ENCODE measurements at regions not wholly inside any gene's neighbourhood (a gene's known extent, or its start where the extent isn't known, plus 50 kb on each side); places are given as distances from the start of the nearest gene placed in this dataset.

DNA sequence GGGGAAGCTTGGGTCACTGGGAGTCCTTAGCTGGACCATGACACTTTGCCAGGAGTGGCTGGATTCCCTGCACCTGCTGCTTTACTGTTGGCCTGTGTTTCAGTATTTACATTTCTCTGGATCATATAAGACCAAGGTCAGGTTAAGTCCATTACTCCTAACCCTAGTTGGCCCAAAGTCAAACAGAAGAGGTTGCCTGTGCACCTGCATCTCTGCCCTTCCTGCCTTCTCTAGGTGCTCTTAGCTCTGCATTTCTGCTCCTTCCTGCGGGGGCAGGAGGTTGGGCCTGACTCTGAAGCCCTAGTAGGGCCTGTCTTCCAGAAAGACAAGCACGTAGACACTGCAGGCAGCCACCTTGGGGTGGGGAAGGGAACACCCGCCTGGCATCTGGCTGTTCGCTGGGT lies 124.3 kb downstream of the RPLP1 start:
- no peak for DNase-seq (ENCODE audit: low spot score)

DNA sequence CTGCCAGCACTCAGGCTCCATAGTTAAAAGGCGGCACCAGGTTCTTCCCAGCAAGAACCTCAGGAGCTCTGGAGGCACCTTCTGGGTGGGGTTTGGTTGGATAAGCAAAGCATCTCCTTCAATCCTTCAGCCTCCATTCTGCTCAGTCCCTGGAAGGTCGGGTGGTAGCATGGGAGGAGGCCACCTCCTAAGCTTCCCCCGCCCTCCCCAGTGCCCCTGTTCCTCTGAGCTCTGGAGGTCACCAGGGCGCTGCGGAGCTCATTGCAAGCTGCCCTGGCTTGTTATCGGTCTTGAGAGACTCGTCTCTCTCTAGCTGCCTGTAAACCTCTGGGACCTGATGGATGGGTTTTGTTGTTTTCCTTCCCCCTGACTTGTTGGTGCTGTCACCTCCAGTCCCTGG lies 124.8 kb downstream of the RPLP1 start:
- DNase-seq (ENCODE audit: low spot score) = no peak

DNA sequence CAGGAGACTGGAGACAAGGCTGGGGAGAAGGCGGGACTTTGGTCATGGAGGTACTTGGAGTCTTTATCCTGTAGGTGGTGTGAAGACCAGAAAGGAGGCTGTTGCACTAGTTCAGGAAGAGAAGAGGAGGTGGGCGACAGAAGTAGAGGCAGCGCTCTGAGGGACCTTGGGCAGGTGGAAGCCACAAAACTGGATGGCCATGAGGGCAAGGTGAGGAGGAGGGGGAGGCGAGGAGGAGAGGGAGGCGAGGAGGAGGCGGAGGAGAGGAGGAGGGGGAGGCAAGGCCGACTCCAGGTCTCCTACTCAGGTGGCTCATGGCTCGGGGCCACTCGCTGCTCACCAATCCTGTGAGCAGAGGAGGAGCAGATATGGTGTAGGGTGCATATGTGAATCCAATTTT lies 125.6 kb downstream of the RPLP1 start:
- no peak for DNase-seq (ENCODE audit: low spot score)

DNA sequence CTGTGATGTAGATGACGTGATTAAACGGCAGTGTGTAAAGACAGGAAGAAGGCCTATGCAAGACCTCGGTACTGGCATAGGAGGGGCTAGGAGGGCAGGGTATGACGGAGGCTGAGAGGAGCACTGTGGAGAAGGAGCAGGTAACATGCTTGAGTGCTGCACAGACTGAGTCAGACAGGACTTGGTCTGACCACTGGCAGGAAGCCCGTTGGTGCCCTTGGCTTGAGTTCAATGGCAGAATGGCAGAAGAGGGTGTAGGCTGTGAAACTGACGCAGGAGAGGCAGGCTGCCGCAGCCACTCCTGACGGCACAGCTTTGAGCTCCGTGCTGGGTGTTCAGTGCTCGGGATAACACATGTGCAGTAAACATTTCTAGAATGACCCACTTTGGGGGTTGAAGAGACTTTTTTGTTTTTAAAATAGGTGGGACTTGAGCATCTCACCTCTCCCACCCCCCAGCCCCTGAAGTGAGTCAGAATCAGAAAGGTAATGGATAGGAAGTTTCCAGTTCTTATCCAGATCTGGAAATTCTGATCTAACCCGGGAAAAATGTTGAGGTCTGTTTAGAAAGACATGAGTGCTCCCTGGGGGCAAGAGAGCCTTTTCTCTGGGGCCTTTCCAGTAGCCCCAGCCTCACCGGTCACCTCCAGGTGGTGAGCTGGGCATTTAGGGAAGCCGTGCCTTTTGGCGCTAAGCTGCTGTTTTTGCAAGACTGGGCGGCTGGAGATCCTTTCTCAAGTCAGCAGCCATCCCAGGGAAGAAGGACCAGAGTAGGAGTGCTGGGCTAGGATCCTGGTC lies 126.4 kb downstream of the RPLP1 start:
- DNase-seq (ENCODE audit: low spot score) = peak; percentile 82

DNA sequence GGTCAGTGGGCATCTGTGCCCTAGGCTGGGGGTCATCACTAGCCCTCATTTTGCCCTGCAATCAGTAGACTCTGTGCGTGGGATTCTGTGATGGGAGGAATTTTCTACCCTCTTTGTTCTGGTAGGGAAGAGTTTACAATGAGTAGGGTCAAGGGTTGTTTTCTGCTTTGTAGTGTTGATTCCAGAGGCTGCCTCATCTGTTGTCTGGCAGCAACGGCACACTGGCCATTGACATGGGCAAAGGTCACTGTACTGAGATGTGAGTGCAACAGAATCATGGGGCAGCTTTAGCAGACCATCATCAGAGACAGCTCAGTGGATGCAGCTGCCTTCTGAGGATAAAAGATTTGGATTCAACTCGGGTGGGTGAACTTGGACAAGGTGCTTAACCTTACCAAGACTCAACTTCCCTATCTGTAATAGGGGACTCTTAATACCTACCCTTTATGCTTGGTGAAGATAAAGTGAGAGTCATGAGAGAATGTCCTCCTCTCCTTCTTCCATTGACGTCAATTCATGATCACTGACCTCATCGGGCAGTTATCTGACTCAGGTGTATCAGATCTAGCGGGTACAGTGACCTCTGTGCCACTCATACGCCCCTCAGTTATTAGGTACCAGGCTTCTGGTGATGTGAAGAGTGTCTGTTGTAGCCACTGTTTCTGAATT lies 127.5 kb downstream of the RPLP1 start:
- DNase-seq (ENCODE audit: low spot score) = no peak

DNA sequence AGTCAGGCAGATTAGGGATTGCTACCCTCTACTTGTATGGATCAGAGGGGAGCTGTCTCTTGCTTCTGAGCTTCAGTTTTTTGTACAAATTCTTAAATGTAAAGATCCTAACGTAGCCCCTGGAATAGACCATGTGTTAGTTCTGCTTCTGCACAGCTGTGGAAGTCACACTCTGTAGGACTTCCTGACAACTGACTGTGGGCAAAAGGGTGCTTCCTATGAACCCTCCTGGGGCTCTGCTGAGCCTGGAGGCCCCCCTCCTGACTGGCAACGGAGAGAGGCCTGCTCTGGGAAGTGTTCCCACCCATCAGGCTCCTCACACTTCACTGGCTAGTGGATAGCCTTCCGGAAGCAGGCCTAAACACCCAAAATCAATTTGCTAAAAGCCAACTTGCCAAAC lies 131.0 kb downstream of the RPLP1 start:
- DNase-seq (ENCODE audit: low spot score) = no peak

DNA sequence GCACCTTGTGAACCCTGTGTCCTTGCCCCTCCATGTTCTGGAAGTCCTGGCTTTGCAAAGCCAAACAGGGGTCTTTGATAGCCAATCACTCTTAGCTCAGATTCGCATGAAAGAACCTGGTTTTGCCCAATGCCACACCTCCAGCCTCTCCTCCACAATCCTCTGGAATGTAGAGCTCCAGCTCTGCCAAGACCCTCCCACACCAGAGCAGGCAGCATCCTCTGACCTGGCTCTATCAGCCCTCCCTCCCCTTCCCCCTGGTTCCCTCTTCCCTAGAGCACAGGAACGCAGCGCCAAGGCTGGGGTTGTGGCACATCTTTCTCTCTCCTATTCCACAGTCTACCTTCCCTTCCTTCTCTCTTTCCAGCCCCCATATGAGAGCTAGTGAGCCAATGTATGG lies 133.3 kb downstream of the RPLP1 start:
- DNase-seq (ENCODE audit: low spot score) = no peak

DNA sequence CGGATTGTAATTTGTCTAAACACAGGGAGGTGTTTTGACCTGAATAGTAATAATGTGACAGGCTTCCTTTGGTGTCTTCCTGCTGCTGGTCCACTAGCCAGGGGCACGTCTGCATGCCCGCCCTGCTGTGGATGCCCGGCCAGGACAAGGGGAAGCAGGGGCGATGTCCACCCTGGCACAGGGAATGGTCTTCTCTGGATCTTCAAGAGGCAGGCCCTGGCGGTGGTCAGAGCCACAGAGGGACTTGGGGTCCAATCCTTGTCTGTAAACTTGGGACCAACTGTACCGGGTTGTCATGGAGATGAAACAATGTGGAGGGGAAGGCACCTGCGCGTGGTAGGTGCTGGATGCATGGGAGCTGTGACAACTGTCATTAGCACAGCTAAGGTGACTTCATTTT lies 134.1 kb downstream of the RPLP1 start:
- DNase-seq (ENCODE audit: low spot score) = no peak

DNA sequence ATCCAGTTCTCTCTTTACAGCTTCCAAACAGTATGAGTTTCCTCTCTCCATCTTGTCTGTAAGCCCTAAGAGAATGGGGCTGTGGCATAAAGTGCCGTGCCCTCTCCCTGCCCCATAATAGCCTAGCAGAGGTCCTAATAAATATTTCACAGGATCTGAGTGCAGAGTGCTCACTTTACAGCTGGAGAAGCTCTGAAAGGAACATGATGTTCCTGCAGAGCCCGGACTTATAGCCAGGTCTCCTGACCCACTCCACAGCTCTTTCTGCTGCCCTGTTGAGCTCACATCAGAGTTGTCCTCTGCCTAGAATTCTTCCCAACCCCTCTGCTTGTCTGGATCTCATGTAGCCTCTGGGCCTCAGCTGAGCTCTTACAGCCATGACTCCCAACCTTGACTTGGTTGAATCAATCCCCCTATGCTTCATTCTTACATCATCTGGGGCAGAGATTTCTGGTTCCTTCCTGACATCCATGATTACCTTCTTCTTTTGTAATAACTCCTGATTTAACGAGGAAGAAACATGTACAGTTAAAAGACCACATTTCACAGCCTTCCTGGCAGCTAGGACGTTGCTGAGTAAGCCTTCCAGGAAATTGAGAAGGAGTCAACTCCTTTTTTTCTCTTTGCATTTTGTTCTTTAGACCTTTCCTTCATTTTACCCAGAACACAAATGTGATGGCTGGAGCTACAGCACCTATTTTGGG lies 135.3 kb downstream of the RPLP1 start:
- DNase-seq (ENCODE audit: low spot score) = no peak

DNA sequence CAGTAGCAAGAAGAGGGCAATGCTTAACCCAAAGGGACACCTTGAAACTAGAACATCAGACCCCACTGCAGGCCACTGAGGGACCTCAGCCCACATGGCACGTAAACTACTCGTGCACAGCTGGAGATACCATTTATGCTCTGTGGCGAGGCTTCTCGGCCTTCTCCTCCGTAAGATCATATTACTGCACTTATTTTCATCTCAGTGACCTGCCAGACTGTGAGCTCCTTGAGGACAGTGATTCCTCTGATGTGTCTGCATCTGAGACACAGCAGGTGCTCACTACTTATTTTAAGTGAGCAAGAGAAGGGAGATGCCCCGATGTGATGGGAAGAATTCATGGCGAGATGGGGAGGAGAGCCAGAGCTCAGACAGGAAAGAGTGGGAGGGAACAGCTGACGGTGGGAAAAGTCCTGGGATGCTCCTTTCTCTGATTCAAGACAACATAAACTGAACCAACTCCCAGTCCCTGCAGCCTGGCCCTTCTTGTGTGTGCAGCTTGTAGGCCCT lies 137.6 kb downstream of the RPLP1 start:
- no peak for DNase-seq (ENCODE audit: low spot score)

DNA sequence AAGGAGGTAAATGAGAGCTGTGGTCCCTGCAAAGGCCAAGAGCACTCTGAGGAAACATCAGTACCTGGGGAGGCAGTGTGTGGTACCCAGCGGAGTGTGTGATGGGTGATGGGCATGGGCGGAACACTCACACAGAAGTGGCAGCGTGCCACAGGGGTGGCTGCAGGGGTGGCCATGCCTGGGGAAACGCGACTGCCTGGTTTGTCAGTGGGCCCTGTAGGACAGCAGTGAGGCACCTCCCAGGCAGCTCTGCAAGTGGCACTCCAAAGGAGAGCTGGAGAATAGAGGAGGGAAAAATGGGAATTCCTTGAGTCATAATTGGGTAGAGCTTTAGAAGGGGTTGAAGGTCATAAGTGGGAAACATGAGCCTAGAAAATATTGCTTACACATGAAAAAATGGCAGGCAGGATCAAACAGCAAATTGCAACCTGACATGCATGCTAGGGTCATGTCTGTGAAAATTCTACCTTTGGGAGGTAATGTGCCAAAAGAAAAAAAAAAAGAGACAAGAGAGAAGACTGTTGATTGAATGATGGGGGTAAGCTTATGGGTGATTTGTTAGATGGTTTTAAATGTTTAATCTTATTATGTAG lies 138.4 kb downstream of the RPLP1 start:
- DNase-seq (ENCODE audit: low spot score) = no peak

DNA sequence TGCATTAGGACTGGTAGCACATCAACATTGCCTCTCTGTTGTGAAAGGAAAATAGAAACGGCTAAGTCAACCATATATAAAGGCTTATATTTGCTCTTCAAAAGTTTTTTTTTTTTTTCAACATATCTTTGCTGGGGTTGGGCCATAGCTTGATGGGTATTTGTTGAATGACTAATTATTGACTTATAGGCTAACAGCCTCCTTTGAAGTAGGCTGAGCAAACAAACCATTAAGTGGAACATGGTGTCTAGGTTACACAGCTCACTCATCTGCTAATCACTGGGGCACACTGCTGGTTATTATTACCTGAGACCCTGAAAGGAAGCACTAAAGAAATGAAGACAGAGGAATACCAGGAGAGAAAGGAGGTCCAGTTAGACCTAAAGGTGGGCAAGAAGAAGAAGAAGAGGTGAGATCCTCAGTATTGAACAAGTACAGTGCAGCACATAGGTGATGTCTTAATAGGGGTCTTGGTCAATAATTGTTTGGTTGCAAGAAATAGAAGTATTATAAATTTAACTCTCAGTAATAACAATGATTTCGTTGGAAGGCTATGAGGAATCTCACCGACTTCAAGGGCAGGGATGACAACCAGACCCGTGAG lies 139.4 kb downstream of the RPLP1 start:
- no peak for DNase-seq (ENCODE audit: low spot score)

DNA sequence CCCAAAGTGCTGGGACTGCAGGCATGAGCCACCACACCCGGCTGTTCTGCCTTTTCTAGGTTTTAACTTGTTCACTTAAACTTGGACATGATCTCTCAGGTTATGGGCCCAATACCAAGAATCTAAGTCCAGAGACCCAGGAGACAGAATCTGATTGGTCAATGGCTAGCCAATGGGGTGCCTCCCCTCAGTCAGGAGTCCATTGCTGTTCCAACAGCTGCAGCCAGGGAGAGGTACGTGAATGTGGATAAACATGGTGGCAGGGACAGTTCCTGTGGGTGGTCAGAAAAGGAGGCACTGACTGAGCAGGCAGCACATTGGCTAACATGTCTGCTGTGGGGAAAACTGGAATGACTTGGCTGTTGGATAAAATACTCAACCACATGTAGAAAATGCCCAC lies 140.3 kb downstream of the RPLP1 start:
- DNase-seq (ENCODE audit: low spot score) = no peak

DNA sequence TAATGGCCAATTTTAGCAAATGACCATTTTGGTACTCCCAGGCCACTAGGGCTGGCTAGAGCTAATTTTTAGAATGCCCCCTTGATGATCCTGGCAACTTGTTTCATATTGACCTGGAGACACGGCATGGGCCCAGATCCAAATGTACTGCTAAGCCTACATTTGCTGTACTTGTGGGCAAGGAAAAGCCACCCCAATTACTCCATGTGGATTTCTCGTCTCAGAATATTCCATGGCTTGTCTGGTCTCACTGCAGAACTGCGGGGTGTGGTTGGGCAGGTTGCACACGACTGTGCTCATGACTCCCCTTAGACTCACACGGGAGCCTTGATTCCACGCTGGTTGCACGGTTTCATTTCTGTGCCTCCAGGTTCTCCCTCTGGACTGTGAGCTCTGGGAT lies 140.9 kb downstream of the RPLP1 start:
- DNase-seq (ENCODE audit: low spot score) = no peak

DNA sequence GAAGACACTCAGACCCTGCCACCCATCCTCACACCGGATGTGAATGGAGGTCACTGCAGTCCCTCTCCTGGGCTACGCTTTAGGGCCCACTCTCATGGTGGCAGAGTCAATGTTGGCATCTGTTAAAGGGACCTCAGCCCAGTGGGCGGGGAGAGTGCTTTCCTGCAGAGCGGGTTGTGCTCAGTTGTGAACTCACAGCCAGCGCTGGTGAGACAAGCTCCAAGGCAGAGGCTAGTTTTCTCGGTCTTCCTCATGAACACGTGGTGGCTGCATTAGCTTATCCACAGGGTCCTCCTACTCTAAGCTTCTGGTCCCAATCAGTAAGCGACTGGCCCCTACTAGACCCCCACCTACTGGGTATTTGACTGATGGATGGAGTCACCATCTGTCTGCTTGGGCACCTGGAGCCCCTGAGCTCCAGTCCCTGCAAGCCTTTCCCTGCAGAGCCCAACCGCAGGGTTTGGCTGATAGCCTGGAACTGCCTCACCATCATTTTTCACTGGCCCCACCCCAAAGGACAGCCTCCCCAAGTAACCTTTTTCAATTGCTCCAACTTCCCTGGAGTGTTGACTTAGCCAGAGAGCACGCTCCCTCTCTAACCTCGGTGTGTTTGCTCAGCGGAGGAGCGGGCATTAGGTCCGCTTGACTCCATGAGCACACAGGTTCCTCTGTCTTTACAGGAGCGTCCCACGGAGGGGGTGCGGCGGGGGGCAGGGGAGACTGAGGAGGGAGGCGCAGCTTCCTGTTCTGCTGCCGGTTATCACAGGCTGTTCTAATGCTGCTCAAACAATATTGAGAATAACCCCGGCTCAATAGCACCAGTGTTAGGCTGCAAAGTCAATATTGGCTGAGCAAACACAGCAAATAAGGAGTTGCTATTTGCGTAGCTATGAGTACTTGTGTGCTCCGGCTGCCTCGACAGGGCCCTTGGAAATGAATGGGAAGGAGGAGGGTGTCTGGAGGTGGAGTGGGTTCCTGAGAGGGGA lies 141.7 kb downstream of the RPLP1 start:
- peak; percentile 93 for DNase-seq (ENCODE audit: low spot score)

DNA sequence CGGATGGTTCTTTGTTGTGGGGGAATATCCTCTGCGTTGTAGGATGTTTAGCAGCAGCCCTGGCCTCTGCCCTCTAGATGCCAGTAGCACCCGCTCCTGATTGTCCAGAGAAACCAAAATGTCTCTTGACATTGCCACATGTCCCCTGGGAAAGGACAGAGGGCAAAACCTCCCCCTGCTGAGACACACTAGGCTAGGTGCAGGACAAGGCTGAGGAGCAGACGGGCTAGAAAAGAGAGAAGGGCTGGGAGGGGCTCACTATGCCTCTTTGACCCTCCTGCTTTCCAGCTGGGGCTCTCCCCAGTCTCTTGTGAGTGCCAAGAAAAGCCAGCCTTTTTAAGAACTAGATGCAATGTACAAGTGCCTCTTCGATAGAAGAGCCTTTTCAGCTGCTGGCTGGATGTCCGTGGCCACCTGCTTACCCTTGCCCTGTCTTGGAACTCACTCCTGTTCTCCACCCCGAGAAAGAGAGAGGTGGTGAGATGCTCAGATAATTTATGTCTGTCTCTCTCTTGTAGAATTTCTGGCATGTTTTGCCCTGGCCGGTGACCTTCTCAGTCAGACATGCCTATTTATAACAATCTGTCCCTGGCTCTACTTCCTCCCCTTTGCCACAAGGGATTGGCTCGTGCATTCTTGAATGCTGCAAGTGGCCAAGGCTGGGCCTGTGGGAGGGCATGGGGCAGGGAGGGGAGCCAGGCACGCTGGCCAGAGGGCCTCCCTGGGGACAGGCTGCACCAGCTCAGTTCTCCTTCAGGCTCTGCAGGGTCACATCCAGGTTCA lies 142.6 kb downstream of the RPLP1 start:
- DNase-seq (ENCODE audit: low spot score) = no peak

DNA sequence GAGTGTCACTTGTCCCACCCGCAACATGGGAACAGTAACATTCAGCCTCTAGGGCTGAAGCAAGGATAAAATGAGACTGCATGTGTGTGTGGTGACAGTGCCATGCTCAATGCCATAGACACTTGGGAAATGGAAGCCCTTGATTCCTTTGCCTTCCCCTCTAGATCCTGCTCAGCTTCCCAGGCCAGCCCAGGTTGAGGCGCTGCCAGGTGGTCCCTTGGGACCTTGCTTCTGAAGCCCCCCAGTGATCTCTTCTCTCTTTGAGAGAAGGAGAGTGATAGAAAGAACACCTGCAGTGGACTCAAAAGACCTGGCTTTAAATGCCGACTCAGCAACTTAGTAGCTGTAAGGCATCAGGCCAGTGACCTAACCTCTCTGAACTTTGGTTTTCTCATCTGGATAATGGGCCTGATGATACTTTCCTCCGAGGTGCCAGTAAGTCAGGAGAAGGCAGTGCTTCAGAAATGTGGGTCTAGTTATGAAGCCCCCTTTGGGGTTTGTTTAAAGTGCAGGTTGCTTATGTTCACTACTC lies 144.5 kb downstream of the RPLP1 start:
- DNase-seq (ENCODE audit: low spot score) = no peak

DNA sequence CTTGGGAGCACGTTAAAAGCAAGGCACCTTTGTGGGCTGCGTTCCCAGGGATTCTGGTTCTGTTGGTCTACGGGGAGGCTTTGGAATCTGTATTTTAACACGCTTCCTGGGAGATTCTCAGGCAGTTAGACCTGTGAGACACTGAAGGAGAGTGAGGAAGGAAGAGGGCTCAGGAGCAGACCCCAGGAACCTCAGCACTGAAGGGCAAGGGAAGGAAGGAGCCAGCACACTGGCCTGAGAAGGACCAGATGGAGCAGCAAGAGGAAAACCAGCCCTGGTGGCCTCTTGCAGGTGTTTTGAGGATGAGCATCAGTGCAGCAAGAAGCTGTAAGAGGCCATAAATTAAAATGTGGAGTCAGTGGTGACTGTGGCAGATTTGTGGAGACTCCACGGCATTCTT lies 146.7 kb downstream of the RPLP1 start:
- DNase-seq (ENCODE audit: low spot score) = no peak

DNA sequence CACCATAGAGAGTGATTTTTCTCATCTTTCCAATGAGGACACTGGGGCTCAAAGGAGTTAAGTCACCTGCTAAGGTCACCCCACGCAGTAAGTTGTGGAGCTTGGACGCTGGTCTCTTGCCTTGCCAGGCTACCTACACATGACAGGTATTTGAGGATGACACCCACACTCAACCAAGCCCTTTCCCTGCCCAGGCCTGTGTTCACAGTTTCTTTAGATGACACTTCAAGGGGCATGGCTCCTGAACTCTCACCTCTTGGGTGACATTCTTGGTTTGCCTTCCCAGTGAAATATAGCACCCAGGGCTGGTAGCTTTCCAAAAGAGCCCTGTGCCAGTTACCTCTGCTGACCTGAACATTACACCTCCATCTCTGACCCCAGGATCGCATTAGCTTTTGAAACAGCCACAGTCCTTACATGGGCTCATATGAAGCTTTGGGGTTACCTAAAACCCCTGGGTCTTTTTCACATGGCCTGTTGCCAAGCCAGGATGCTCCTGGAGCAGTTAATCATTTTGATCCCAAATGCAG lies 148.0 kb downstream of the RPLP1 start:
- no peak for DNase-seq (ENCODE audit: low spot score)

All from mucosa of gallbladder (tissue), 1 donor.